Suprapubic skin (tissue), 4 donors: ENCODE measurements at regions not wholly inside any gene's neighbourhood (a gene's known extent, or its start where the extent isn't known, plus 50 kb on each side); places are given as distances from the start of the nearest gene placed in this dataset.

Experiments
- DNase-seq, 2 donors: peaks; one replicate each; pipeline ENCODE4 v3.0.0-alpha.2; 2019; ENCODE audit warnings: low spot score in 2 of 2
- H3K27ac ChIP-seq: fragments of 200-600 bp; sonication (generic); one replicate; pipeline ENCODE4 v1.5.1; 2019
- H3K27me3 ChIP-seq: fragments of 200-600 bp; sonication (generic); one replicate; pipeline ENCODE4 v1.5.1; 2019
- H3K36me3 ChIP-seq: fragments of 200-600 bp; sonication (generic); one replicate; pipeline ENCODE4 v1.5.1; 2019
- H3K4me1 ChIP-seq: fragments of 200-600 bp; sonication (generic); one replicate; pipeline ENCODE4 v1.5.1; 2019
- H3K4me3 ChIP-seq: fragments of 200-600 bp; sonication (generic); one replicate; pipeline ENCODE4 v1.5.1; 2019; ENCODE audit warnings: mild to moderate bottlenecking
- H3K9me3 ChIP-seq: fragments of 200-600 bp; sonication (generic); one replicate; pipeline ENCODE4 v1.5.1; 2019
- CTCF ChIP-seq, 2 donors: fragments of 200-600 bp in 1 of 2; fragments of 450-650 bp in 1 of 2; sonication (generic) in 1 of 2; IDR thresholded peaks; one replicate each; pipeline ENCODE4 v1.5.1; 2016 to 2019; ENCODE audit warnings: antibody characterized with exemption in 2 of 2, mild to moderate bottlenecking in 1 of 2, moderate library complexity in 1 of 2
- EP300 ChIP-seq: sonication (generic); formaldehyde crosslinking; IDR thresholded peaks from one replicate; pipeline ENCODE4 v1.6.1; 2017; ENCODE audit warnings: antibody characterized with exemption
- POLR2A ChIP-seq, 2 donors: fragments of 450-650 bp; IDR thresholded peaks; one replicate each; pipeline ENCODE4 v1.6.1; 2017; ENCODE audit warnings: antibody characterized with exemption in 2 of 2, mild to moderate bottlenecking in 2 of 2, moderate library complexity in 2 of 2
- POLR2AphosphoS5 ChIP-seq, 3 donors: sonication (generic); formaldehyde crosslinking; IDR thresholded peaks; one replicate each; pipeline ENCODE4 v1.6.1; 2017; ENCODE audit warnings: antibody characterized with exemption in 3 of 3
- WGBS: methylation state at CpG from one replicate; pipeline ENCODE4 v1.1.5; 2018; 5-methylcytosine and 5-hydroxymethylcytosine counted together

GRCh38 chr20:21033817-21034216 lies 72.3 kb downstream of the LINC00237 start:
- DNase-seq = no peak

GRCh38 chr20:21031666-21032065 lies 74.5 kb downstream of the LINC00237 start:
- WGBS = 50% methylated on average over 1 of the region's 1 CpG
- Histone ChIP-seq H3K4me1 (no peaks in the 10 kb centered on the region), H3K4me3 (no peak overlapping the region), H3K27ac (no peak overlapping the region), H3K9me3 (no peaks in the 10 kb centered on the region), H3K27me3 (no peaks in the 10 kb centered on the region), H3K36me3 (no peaks in the 10 kb centered on the region)
- no peak for TF ChIP-seq CTCF (IDR thresholded peaks at IDR 0.05)
- TF ChIP-seq EP300 = no peak
- DNase-seq = no peak

More at GRCh38 chr20:21033817-21034216, 72.3 kb downstream of the LINC00237 start:
- Histone ChIP-seq H3K4me3 (no peak overlapping the region), H3K9me3 (no peaks in the 10 kb centered on the region), H3K27me3 (no peaks in the 10 kb centered on the region), H3K27ac (no peak overlapping the region), H3K36me3 (no peaks in the 10 kb centered on the region), H3K4me1 (no peaks in the 10 kb centered on the region)
- WGBS = 87% methylated on average over 9 of the region's 9 CpGs
- TF ChIP-seq EP300 (no peak), CTCF (IDR thresholded peaks at IDR 0.05) (no peak), POLR2A (IDR thresholded peaks at IDR 0.05) (no peak), POLR2AphosphoS5 (IDR thresholded peaks at IDR 0.05) (no peak)

- no peaks in the 10 kb centered on the region for H3K9me3 ChIP-seq
- no peak overlapping the region for H3K27ac ChIP-seq
- no peaks in the 10 kb centered on the region for H3K36me3 ChIP-seq
- TF ChIP-seq POLR2A (IDR thresholded peaks at IDR 0.05) (no peak), POLR2AphosphoS5 (IDR thresholded peaks at IDR 0.05) (no peak), CTCF (IDR thresholded peaks at IDR 0.05) (no peak), EP300 (no peak)
- no peak overlapping the region for H3K4me3 ChIP-seq
- 91% methylated on average over 3 of the region's 3 CpGs for WGBS
- no peak for DNase-seq
- no peaks in the 10 kb centered on the region for H3K27me3 ChIP-seq
- no peaks in the 10 kb centered on the region for H3K4me1 ChIP-seq
Measured at GRCh38 chr20:21029341-21029740, 76.8 kb downstream of the LINC00237 start.

- Histone ChIP-seq H3K4me3 (no peak overlapping the region), H3K9me3 (no peaks in the 10 kb centered on the region), H3K27me3 (no peaks in the 10 kb centered on the region), H3K36me3 (no peaks in the 10 kb centered on the region), H3K27ac (no peak overlapping the region), H3K4me1 (no peaks in the 10 kb centered on the region)
- TF ChIP-seq POLR2AphosphoS5 (IDR thresholded peaks at IDR 0.05) (no peak), EP300 (no peak), POLR2A (IDR thresholded peaks at IDR 0.05) (no peak), CTCF (IDR thresholded peaks at IDR 0.05) (no peak)
- 62% methylated on average over 4 of the region's 4 CpGs for WGBS
- DNase-seq = no peak
Measured at GRCh38 chr20:21028921-21029320, 77.2 kb downstream of the LINC00237 start.

- H3K4me1 ChIP-seq = no peaks in the 10 kb centered on the region
- WGBS = 20% methylated on average over 3 of the region's 3 CpGs
- H3K27ac ChIP-seq = no peak overlapping the region
- no peaks in the 10 kb centered on the region for H3K36me3 ChIP-seq
- TF ChIP-seq EP300 = no peak
- no peak for TF ChIP-seq CTCF (IDR thresholded peaks at IDR 0.05)
- no peak for TF ChIP-seq POLR2A (IDR thresholded peaks at IDR 0.05)
- no peak for TF ChIP-seq POLR2AphosphoS5 (IDR thresholded peaks at IDR 0.05)
- no peak overlapping the region for H3K4me3 ChIP-seq
- no peaks in the 10 kb centered on the region for H3K27me3 ChIP-seq
- no peak for DNase-seq
- H3K9me3 ChIP-seq = no peaks in the 10 kb centered on the region
Measured at GRCh38 chr20:21028436-21028835, 77.7 kb downstream of the LINC00237 start.
